HG02642 (cell line): ENCODE measurements at regions not wholly inside any gene's neighbourhood (a gene's known extent, or its start where the extent isn't known, plus 50 kb on each side); places are given as distances from the start of the nearest gene placed in this dataset.
"Not testable (repeated sequence)": the region's sequence is repeated elsewhere in the genome, so short reads cannot be mapped to it uniquely, and the experiment has no call there.

Source experiments
- ATAC-seq: cut with Tn5 transposase; IDR thresholded peaks from one replicate; pipeline ENCODE4 v1.9.1; 2021; ENCODE audit warnings: mild to moderate bottlenecking; ENCODE audit not compliant: unreplicated experiment, poor library complexity

- ATAC-seq: no peak
Measured at GRCh38 chr15:26280281-26280680, 417.2 kb upstream of the ATP10A start.

- no peak for ATAC-seq
Measured at GRCh38 chr15:26261966-26262365, 398.8 kb upstream of the ATP10A start.

- ATAC-seq: no peak
Measured at GRCh38 chr15:26261413-26261812, 398.3 kb upstream of the ATP10A start.

- no peak for ATAC-seq
Measured at GRCh38 chr15:26260517-26261133, 397.5 kb upstream of the ATP10A start.

GRCh38 chr15:26259581-26259980, 396.5 kb upstream of the ATP10A start:
- no peak for ATAC-seq

GRCh38 chr15:26244782-26245181, 381.7 kb upstream of the ATP10A start:
- not testable (repeated sequence) for ATAC-seq

GRCh38 chr15:26243382-26243781, 380.3 kb upstream of the ATP10A start:
- no peak for ATAC-seq

- ATAC-seq: no peak
Measured at GRCh38 chr15:26242565-26243071, 379.5 kb upstream of the ATP10A start.

- ATAC-seq: no peak
Measured at GRCh38 chr15:26235864-26236263, 372.7 kb upstream of the ATP10A start.

- ATAC-seq: no peak
Measured at GRCh38 chr15:26234976-26235767, 372.0 kb upstream of the ATP10A start.

GRCh38 chr15:26232691-26233090, 369.6 kb upstream of the ATP10A start:
- no peak for ATAC-seq

GRCh38 chr15:26231096-26231495, 368.0 kb upstream of the ATP10A start:
- no peak for ATAC-seq

GRCh38 chr15:26224266-26224665, 361.1 kb upstream of the ATP10A start:
- no peak for ATAC-seq

- ATAC-seq: no peak
Measured at GRCh38 chr15:26223720-26224119, 360.6 kb upstream of the ATP10A start.

GRCh38 chr15:26222781-26223180, 359.7 kb upstream of the ATP10A start:
- no peak for ATAC-seq

- not testable (repeated sequence) for ATAC-seq
Measured at GRCh38 chr15:26217043-26217442, 353.9 kb upstream of the ATP10A start.

- no peak for ATAC-seq
Measured at GRCh38 chr15:26214290-26214689, 351.2 kb upstream of the ATP10A start.

- ATAC-seq: no peak
Measured at GRCh38 chr15:26213427-26213826, 350.3 kb upstream of the ATP10A start.

GRCh38 chr15:26212109-26212508, 349.0 kb upstream of the ATP10A start:
- no peak for ATAC-seq

GRCh38 chr15:26210980-26211379, 347.9 kb upstream of the ATP10A start:
- ATAC-seq: no peak

- no peak for ATAC-seq
Measured at GRCh38 chr15:26201177-26201858, 338.2 kb upstream of the ATP10A start.
